ENCODE measurements at regions not wholly inside any gene's neighbourhood (a gene's known extent, or its start where the extent isn't known, plus 50 kb on each side); places are given as distances from the start of the nearest gene placed in this dataset.
"Not testable (repeated sequence)": the region's sequence is repeated elsewhere in the genome, so short reads cannot be mapped to it uniquely, and the experiment has no call there.

DNA sequence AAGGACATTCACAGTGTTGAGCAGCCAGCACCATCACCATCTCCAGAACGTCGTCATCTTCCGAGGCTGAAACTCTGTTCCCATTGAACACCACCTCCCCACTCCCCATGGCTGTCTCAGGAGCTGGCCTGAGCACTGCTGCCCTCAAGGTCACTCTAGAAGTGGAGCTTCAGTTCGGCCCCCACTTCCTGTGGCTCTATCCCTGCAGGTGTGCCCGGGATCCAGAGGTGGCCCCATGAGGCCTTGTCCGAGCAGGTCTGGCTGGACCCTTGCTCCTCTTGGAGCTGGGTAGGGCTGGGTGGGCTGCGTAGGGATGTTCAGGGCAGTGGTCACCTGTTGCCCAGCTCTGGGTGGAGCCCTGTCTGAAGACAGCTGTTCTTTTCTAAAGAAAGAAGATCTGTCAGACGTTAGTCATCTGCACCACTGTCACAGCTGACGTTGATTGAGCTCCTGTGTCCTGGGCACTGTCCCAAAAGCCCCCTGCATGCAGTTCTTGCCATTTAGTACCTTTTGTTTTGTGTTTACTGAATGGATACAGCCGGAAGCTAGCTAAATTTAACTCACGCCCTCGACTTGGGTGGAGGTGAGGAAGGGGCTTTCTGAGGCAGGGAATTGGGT is 75.5 kb upstream of the CLDN5 start:
- Histone ChIP-seq H3K27ac (ENCODE audit: low read length in 2 of 2) (no peak overlapping the region), H3K4me2 (replicated peaks; ENCODE audit: low read depth, low read length, poor library complexity, severe bottlenecking) (no peak overlapping the region), H3K9ac (ENCODE audit: low read length) (no peak overlapping the region), H3K4me1 (ENCODE audit: control insufficient read depth in 2 of 2, insufficient read depth in 2 of 2, low read length in 2 of 2) (peaks cover 19 to 23% of the 10 kb centered on the region in 2 donors), H3K4me3 (ENCODE audit: control extremely low read depth in 1 of 5, extremely low read depth in 1 of 5, insufficient read depth in 1 of 5, low read depth in 2 of 5, low read length in 4 of 5) (no peak overlapping the region), H3K27me3 (replicated peaks in 1 of 4; ENCODE audit: control extremely low read depth in 1 of 4, control insufficient read depth in 3 of 4, insufficient read depth in 4 of 4, low read length in 3 of 4) (no peaks in the 10 kb centered on the region), H2AFZ (ENCODE audit: insufficient read depth, low read depth, low read length, poor library complexity, severe bottlenecking) (no peak overlapping the region), H3K79me2 (ENCODE audit: control insufficient read depth, insufficient read depth, low read length) (no peaks in the 10 kb centered on the region), H3K36me3 (replicated peaks in 1 of 2; ENCODE audit: control extremely low read depth in 1 of 2, control insufficient read depth in 1 of 2, extremely low read depth in 1 of 2, insufficient read depth in 2 of 2, low read length in 1 of 2) (no peaks in the 10 kb centered on the region), H4K20me1 (ENCODE audit: control insufficient read depth, insufficient read depth, low read length, poor library complexity, severe bottlenecking) (no peaks in the 10 kb centered on the region), H3K9me3 (ENCODE audit: control extremely low read depth in 1 of 3, control insufficient read depth in 2 of 3, insufficient read depth in 1 of 3, low read length in 2 of 3) (no peaks in the 10 kb centered on the region)
- peaks cover 23% of the 10 kb centered on the region for H3K4me1 Mint-ChIP-seq
- ATAC-seq (ENCODE audit: low read depth) (no peak), DNase-seq (no peak)
- intact Hi-C loops (cut with micrococcal nuclease): no loop called here
- CTCF ChIA-PET: no interaction called here
- 87% methylated on average over 12 of the region's 12 CpGs for WGBS (ENCODE audit: insufficient coverage)
- no peak for TF ChIP-seq EZH2 (IDR thresholded peaks at IDR 0.05; ENCODE audit: borderline replicate concordance, insufficient read depth, low read depth, low read length, poor library complexity, severe bottlenecking)
- TF ChIP-seq, protein P1, sequence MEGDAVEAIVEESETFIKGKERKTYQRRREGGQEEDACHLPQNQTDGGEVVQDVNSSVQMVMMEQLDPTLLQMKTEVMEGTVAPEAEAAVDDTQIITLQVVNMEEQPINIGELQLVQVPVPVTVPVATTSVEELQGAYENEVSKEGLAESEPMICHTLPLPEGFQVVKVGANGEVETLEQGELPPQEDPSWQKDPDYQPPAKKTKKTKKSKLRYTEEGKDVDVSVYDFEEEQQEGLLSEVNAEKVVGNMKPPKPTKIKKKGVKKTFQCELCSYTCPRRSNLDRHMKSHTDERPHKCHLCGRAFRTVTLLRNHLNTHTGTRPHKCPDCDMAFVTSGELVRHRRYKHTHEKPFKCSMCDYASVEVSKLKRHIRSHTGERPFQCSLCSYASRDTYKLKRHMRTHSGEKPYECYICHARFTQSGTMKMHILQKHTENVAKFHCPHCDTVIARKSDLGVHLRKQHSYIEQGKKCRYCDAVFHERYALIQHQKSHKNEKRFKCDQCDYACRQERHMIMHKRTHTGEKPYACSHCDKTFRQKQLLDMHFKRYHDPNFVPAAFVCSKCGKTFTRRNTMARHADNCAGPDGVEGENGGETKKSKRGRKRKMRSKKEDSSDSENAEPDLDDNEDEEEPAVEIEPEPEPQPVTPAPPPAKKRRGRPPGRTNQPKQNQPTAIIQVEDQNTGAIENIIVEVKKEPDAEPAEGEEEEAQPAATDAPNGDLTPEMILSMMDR (IDR thresholded peaks at IDR 0.05): no peak
- H3K27me3 Mint-ChIP-seq: no peaks in the 10 kb centered on the region
- H3K9me3 Mint-ChIP-seq (ENCODE audit: insufficient read depth): no peaks in the 10 kb centered on the region
- H3K27ac Mint-ChIP-seq: no peak overlapping the region
- POLR2A ChIA-PET: no interaction called here
- H3K4me3 Mint-ChIP-seq: no peak overlapping the region

DNA sequence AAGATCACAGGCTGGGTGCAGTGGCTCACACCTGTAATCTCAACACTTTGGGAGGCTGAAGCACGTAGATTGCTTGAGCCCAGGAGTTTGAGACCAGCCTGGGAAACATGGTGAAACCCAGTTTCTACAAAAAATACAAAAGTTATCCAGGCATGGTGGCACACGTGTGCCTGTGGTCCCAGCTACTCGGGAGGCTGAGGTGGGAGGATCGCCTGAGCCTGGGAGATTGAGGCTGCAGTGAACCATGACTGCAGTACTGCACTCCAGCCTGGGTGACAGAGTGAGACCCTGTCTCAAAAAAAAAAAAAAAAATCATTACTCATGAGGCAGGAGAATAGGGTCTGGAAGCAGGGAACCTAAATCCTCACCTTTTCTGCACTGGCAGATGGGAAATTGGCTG is 79.1 kb upstream of the CLDN5 start:
- H3K4me3 ChIP-seq (ENCODE audit: control extremely low read depth in 1 of 5, extremely low read depth in 1 of 5, insufficient read depth in 1 of 5, low read depth in 2 of 5, low read length in 4 of 5); DNase-seq; H3K9ac ChIP-seq (ENCODE audit: low read length); ATAC-seq (ENCODE audit: low read depth); H3K4me1 ChIP-seq (ENCODE audit: control insufficient read depth in 2 of 2, insufficient read depth in 2 of 2, low read length in 2 of 2); H2AFZ ChIP-seq (ENCODE audit: insufficient read depth, low read depth, low read length, poor library complexity, severe bottlenecking); intact Hi-C loops (cut with micrococcal nuclease); H3K9me3 ChIP-seq (ENCODE audit: control extremely low read depth in 1 of 3, control insufficient read depth in 2 of 3, insufficient read depth in 1 of 3, low read length in 2 of 3); H4K20me1 ChIP-seq (ENCODE audit: control insufficient read depth, insufficient read depth, low read length, poor library complexity, severe bottlenecking); POLR2A ChIA-PET; H3K79me2 ChIP-seq (ENCODE audit: control insufficient read depth, insufficient read depth, low read length); CTCF ChIA-PET; H3K27ac Mint-ChIP-seq; H3K27ac ChIP-seq (ENCODE audit: low read length in 2 of 2); H3K4me3 Mint-ChIP-seq; H3K36me3 ChIP-seq (replicated peaks in 1 of 2; ENCODE audit: control extremely low read depth in 1 of 2, control insufficient read depth in 1 of 2, extremely low read depth in 1 of 2, insufficient read depth in 2 of 2, low read length in 1 of 2); H3K4me2 ChIP-seq (replicated peaks; ENCODE audit: low read depth, low read length, poor library complexity, severe bottlenecking); H3K9me3 Mint-ChIP-seq (ENCODE audit: insufficient read depth); H3K4me1 Mint-ChIP-seq: not testable (repeated sequence)
- peaks cover 14% of the 10 kb centered on the region for H3K27me3 Mint-ChIP-seq
- WGBS (ENCODE audit: insufficient coverage): 100% methylated on average over 1 of the region's 4 CpGs
- H3K27me3 ChIP-seq (replicated peaks in 1 of 4; ENCODE audit: control extremely low read depth in 1 of 4, control insufficient read depth in 3 of 4, insufficient read depth in 4 of 4, low read length in 3 of 4): peaks cover 0 to 15% (median 5%) of the 10 kb centered on the region in 4 experiments
